ENCODE measurements at regions not wholly inside any gene's neighbourhood (a gene's known extent, or its start where the extent isn't known, plus 50 kb on each side); places are given as distances from the start of the nearest gene placed in this dataset.

DNA sequence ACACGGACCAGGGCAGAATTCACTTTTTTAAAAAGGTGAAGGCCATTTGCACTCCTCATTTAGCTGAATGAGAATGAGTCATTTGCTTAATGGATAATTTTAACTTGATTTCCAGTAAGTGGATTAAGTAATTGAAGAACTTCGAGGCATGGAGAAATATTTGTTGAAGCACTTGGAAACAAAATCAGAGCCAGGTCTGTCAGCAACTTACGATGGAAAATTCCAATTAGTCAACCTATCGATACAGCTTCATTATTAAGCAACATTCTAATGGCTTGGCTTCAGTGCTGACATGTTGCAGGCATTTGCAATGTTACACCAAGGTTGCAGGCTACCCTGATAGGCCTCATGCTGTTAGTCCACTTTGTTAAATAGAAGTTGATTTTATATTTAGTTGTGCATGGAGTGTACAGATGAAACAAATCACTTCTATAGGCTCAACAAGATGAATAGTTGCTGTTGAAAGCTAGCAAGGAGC, 423.5 kb upstream of the SLC35B3 start:
- BruUV-seq (replicated peaks): no TSS peak
- Histone ChIP-seq H3K4me2 (ENCODE audit: low read depth, low read length) (no peak overlapping the region), H2AK9ac (replicated peaks; ENCODE audit: low read depth, low read length, poor library complexity) (no peak overlapping the region), H3K56ac (ENCODE audit: extremely low read depth, insufficient read depth, low read length) (no peak overlapping the region), H2AK5ac (ENCODE audit: low read depth, low read length) (no peak overlapping the region), H2BK5ac (ENCODE audit: low read depth, low read length, poor library complexity, severe bottlenecking) (no peak overlapping the region), H3K9me1 (ENCODE audit: insufficient read depth, low read length) (no peaks in the 10 kb centered on the region), H4K8ac (ENCODE audit: low read depth in 2 of 2, low read length in 2 of 2) (no peak overlapping the region), H3K4me3 (ENCODE audit: insufficient read depth, low read depth, low read length) (no peak overlapping the region), H3K23ac (ENCODE audit: low read depth, low read length) (no peak overlapping the region), H4K20me1 (ENCODE audit: insufficient read depth, low read length) (no peaks in the 10 kb centered on the region), H2BK15ac (ENCODE audit: low read depth, low read length) (no peak overlapping the region), H4K5ac (ENCODE audit: low read depth, low read length) (no peak overlapping the region), H3K9me3 (ENCODE audit: control insufficient read depth, insufficient read depth, low read length) (peaks cover 14% of the 10 kb centered on the region), H4K91ac (ENCODE audit: insufficient read depth, low read depth, low read length) (no peak overlapping the region), H3K9ac (ENCODE audit: low read depth, low read length) (no peak overlapping the region), H3K14ac (replicated peaks; ENCODE audit: low read depth, low read length) (no peak overlapping the region), H3K18ac (ENCODE audit: low read depth, low read length) (no peak overlapping the region), H3K4ac (ENCODE audit: low read depth, low read length) (no peak overlapping the region), H3K27me3 (ENCODE audit: control insufficient read depth, insufficient read depth, low read length) (no peaks in the 10 kb centered on the region), H2AFZ (replicated peaks; ENCODE audit: low read length, poor library complexity) (no peak overlapping the region), H3K79me1 (ENCODE audit: low read depth in 1 of 2, low read length in 2 of 2) (no peaks in the 10 kb centered on the region), H3K36me3 (ENCODE audit: control insufficient read depth, insufficient read depth, low read length) (no peaks in the 10 kb centered on the region), H2BK20ac (ENCODE audit: low read depth, low read length) (no peak overlapping the region), H3K4me1 (ENCODE audit: control insufficient read depth, insufficient read depth, low read length) (no peaks in the 10 kb centered on the region), H2BK120ac (ENCODE audit: low read depth, low read length) (no peak overlapping the region), H3K27ac (ENCODE audit: insufficient read depth, low read length) (no peak overlapping the region)
- WGBS, 2 experiments (ENCODE audit: extremely low coverage in 2 of 2, insufficient read length in 1 of 2): no CpG with 5 or more reads among the region's 4 CpGs
- CTCF ChIA-PET: interaction anchor here (0.7 kb wide), 1 partner anchor 9 kb away, joined by 3 read pairs; no protein-coding TSS in a partner anchor
- dilution Hi-C loops (cut with HindIII; ENCODE audit: low sequenced_read_pairs, unreplicated experiment): no loop called here
- ATAC-seq (ENCODE audit: low read depth) (no peak), DNase-seq (no peak)
- in situ Hi-C loops (cut with MboI; ENCODE audit: low sequenced_read_pairs): no loop called here
- intact Hi-C loops (cut with micrococcal nuclease): no loop called here
- POLR2A ChIA-PET (ENCODE audit: unreplicated experiment): no interaction called here
- TF ChIP-seq CHD1 (IDR thresholded peaks at IDR 0.05; ENCODE audit: low read depth, low read length) (no peak), MAFK (IDR thresholded peaks at IDR 0.05; ENCODE audit: low read depth, low read length) (no peak), RCOR1 (IDR thresholded peaks at IDR 0.05; ENCODE audit: insufficient replicate concordance, low read length) (no peak), FOS (IDR thresholded peaks at IDR 0.05; ENCODE audit: low read depth, low read length) (no peak), NFE2L2 (IDR thresholded peaks at IDR 0.05; ENCODE audit: low read depth, low read length) (no peak), CEBPB (IDR thresholded peaks at IDR 0.05; ENCODE audit: low read depth, low read length) (no peak), MXI1 (IDR thresholded peaks at IDR 0.05; ENCODE audit: borderline replicate concordance, low read depth, low read length) (no peak), BHLHE40 (IDR thresholded peaks at IDR 0.05; ENCODE audit: low read depth, low read length) (no peak), RAD21 (IDR thresholded peaks at IDR 0.05; ENCODE audit: low read length) (no peak), MAZ (IDR thresholded peaks at IDR 0.05; ENCODE audit: borderline replicate concordance, low read depth, low read length) (no peak), SMC3 (IDR thresholded peaks at IDR 0.05; ENCODE audit: low read depth, low read length) (no peak), RFX5 (IDR thresholded peaks at IDR 0.05; ENCODE audit: low read depth, low read length) (no peak), POLR2A (IDR thresholded peaks at IDR 0.05; ENCODE audit: low read depth, low read length) (no peak)
- TF ChIP-seq, protein P1, sequence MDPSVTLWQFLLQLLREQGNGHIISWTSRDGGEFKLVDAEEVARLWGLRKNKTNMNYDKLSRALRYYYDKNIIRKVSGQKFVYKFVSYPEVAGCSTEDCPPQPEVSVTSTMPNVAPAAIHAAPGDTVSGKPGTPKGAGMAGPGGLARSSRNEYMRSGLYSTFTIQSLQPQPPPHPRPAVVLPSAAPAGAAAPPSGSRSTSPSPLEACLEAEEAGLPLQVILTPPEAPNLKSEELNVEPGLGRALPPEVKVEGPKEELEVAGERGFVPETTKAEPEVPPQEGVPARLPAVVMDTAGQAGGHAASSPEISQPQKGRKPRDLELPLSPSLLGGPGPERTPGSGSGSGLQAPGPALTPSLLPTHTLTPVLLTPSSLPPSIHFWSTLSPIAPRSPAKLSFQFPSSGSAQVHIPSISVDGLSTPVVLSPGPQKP (IDR thresholded peaks at IDR 0.05; ENCODE audit: borderline replicate concordance, low read depth, low read length): no peak
- TF ChIP-seq, protein P2, sequence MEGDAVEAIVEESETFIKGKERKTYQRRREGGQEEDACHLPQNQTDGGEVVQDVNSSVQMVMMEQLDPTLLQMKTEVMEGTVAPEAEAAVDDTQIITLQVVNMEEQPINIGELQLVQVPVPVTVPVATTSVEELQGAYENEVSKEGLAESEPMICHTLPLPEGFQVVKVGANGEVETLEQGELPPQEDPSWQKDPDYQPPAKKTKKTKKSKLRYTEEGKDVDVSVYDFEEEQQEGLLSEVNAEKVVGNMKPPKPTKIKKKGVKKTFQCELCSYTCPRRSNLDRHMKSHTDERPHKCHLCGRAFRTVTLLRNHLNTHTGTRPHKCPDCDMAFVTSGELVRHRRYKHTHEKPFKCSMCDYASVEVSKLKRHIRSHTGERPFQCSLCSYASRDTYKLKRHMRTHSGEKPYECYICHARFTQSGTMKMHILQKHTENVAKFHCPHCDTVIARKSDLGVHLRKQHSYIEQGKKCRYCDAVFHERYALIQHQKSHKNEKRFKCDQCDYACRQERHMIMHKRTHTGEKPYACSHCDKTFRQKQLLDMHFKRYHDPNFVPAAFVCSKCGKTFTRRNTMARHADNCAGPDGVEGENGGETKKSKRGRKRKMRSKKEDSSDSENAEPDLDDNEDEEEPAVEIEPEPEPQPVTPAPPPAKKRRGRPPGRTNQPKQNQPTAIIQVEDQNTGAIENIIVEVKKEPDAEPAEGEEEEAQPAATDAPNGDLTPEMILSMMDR (conservative IDR thresholded peaks at IDR 0.05; ENCODE audit: low read depth, low read length): no peak
- TF ChIP-seq, protein P3, sequence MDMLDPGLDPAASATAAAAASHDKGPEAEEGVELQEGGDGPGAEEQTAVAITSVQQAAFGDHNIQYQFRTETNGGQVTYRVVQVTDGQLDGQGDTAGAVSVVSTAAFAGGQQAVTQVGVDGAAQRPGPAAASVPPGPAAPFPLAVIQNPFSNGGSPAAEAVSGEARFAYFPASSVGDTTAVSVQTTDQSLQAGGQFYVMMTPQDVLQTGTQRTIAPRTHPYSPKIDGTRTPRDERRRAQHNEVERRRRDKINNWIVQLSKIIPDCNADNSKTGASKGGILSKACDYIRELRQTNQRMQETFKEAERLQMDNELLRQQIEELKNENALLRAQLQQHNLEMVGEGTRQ (IDR thresholded peaks at IDR 0.05; ENCODE audit: low read depth, low read length): no peak
